Panc1 (cell line): ENCODE measurements at regions not wholly inside any gene's neighbourhood (a gene's known extent, or its start where the extent isn't known, plus 50 kb on each side); places are given as distances from the start of the nearest gene placed in this dataset.

Experiments used
- CTCF ChIP-seq: fragments of 450-650 bp; IDR thresholded peaks from 2 replicates; pipeline ENCODE4 v1.5.1; 2017; ENCODE audit warnings: mild to moderate bottlenecking
- POLR2AphosphoS5 ChIP-seq: IDR thresholded peaks from 2 replicates; pipeline ENCODE4 v1.6.1; 2012; ENCODE audit warnings: mild to moderate bottlenecking, low read depth, low read length, moderate library complexity
- REST ChIP-seq, 2 experiments: IDR thresholded peaks; 2 replicates each; pipeline ENCODE4 v1.6.1; 2011 to 2012; ENCODE audit warnings: low read depth in 2 of 2, control low read depth in 1 of 2, low read length in 1 of 2, mild to moderate bottlenecking in 1 of 2, moderate library complexity in 1 of 2; ENCODE audit not compliant: insufficient read depth in 1 of 2

- TF ChIP-seq CTCF (no peak), POLR2AphosphoS5 (no peak), REST (IDR thresholded peaks at IDR 0.05; ENCODE audit: insufficient read depth in 1 of 2, low read depth in 2 of 2, low read length in 1 of 2) (no peak)
Measured at GRCh38 chr13:100898431-100898830, 223.8 kb upstream of the TMTC4 start.
